ENCODE measurements at regions not wholly inside any gene's neighbourhood (a gene's known extent, or its start where the extent isn't known, plus 50 kb on each side); places are given as distances from the start of the nearest gene placed in this dataset.

- Histone ChIP-seq H3K9me3 (no peaks in the 10 kb centered on the region), H3K4me1 (ENCODE audit: insufficient read depth) (no peaks in the 10 kb centered on the region), H3K4me3 (no peak overlapping the region), H3K27ac (no peak overlapping the region), H3K27me3 (no peaks in the 10 kb centered on the region), H3K36me3 (no peaks in the 10 kb centered on the region)
- TF ChIP-seq CTCF (IDR thresholded peaks at IDR 0.05) (no peak), EP300 (IDR thresholded peaks at IDR 0.05) (no peak), POLR2A (IDR thresholded peaks at IDR 0.05) (no peak)
- WGBS, 3 donors = 68 to 77% (median 73%) methylated on average over 3 of the region's 3 CpGs
- no peak for DNase-seq
- intact Hi-C loops (cut with DNase I) = no loop called here
These were observed 218.4 kb upstream of the GOLIM4 start for GRCh38 chr3:168314166-168314565.

DNA sequence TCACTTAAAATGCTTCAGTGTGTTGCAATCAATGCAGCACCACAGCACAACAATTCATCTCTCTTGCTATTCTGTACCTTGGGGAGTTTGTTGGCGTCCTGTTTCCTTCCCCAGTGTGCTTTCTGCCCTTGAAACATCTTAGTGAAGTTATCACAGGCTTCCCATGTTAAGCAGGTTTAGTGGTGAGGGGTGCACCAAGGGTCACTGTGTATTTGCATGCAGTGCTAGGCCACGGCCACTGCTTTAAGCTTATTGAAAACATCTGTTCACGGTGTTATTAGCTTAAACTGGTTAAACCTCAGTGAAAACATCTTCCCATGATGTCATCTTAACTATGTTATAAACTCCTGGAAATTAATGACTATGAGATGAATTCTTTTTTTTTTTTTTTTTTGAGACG lies 217.3 kb upstream of the GOLIM4 start:
- Histone ChIP-seq H3K27me3 (no peaks in the 10 kb centered on the region), H3K36me3 (no peaks in the 10 kb centered on the region), H3K4me3 (no peak overlapping the region), H3K27ac (no peak overlapping the region), H3K9me3 (no peaks in the 10 kb centered on the region), H3K4me1 (ENCODE audit: insufficient read depth) (no peaks in the 10 kb centered on the region)
- TF ChIP-seq POLR2A (IDR thresholded peaks at IDR 0.05) = no peak
- no peak for TF ChIP-seq CTCF (IDR thresholded peaks at IDR 0.05)
- TF ChIP-seq EP300 (IDR thresholded peaks at IDR 0.05) = no peak
- no peak for DNase-seq
- intact Hi-C loops (cut with DNase I) = no loop called here
- WGBS, 3 donors = 36 to 45% (median 39%) methylated on average over 4 of the region's 4 CpGs

- TF ChIP-seq CTCF (IDR thresholded peaks at IDR 0.05) = no peak
- no peak for TF ChIP-seq EP300 (IDR thresholded peaks at IDR 0.05)
- no peak for TF ChIP-seq POLR2A (IDR thresholded peaks at IDR 0.05)
- intact Hi-C loops (cut with DNase I) = no loop called here
- DNase-seq = no peak
These were observed 212.2 kb upstream of the GOLIM4 start for GRCh38 chr3:168307893-168308292.

DNA sequence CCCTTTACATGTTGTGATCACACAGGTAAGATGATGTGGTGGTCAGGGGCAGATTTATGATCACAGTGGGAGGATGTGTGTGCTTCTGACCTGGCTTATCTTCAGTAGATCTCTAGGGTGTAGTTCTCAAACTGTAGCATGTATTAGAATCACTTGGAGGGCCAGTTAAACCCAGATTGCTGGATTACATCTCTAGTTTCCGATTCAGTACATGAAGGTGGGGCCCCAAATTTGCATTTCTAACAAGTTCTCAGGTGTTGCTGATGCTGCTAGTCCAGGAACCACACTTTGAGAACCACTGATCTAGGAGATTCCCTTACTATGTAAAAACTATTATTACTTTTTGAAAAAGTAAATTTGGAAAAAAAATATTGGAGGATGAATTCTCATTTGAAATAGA lies 199.3 kb upstream of the GOLIM4 start:
- WGBS, 3 donors = 65 to 76% (median 68%) methylated on average over 1 of the region's 1 CpG
- no peaks in the 10 kb centered on the region for H3K4me1 ChIP-seq (ENCODE audit: insufficient read depth)
- DNase-seq = no peak
- no peaks in the 10 kb centered on the region for H3K36me3 ChIP-seq
- H3K27me3 ChIP-seq = no peaks in the 10 kb centered on the region
- H3K27ac ChIP-seq = no peak overlapping the region
- no peak for TF ChIP-seq POLR2A (IDR thresholded peaks at IDR 0.05)
- TF ChIP-seq CTCF (IDR thresholded peaks at IDR 0.05) = no peak
- no peak for TF ChIP-seq EP300 (IDR thresholded peaks at IDR 0.05)
- intact Hi-C loops (cut with DNase I) = no loop called here
- no peaks in the 10 kb centered on the region for H3K9me3 ChIP-seq
- no peak overlapping the region for H3K4me3 ChIP-seq

More at GRCh38 chr3:168307893-168308292, 212.2 kb upstream of the GOLIM4 start:
- Histone ChIP-seq H3K27ac (no peak overlapping the region), H3K4me3 (no peak overlapping the region), H3K36me3 (no peaks in the 10 kb centered on the region), H3K27me3 (no peaks in the 10 kb centered on the region), H3K9me3 (no peaks in the 10 kb centered on the region), H3K4me1 (ENCODE audit: insufficient read depth) (no peaks in the 10 kb centered on the region)

- no peaks in the 10 kb centered on the region for H3K9me3 ChIP-seq
- no peaks in the 10 kb centered on the region for H3K27me3 ChIP-seq
- intact Hi-C loops (cut with DNase I) = no loop called here
- H3K4me1 ChIP-seq (ENCODE audit: insufficient read depth) = no peaks in the 10 kb centered on the region
- no peaks in the 10 kb centered on the region for H3K36me3 ChIP-seq
- H3K4me3 ChIP-seq = no peak overlapping the region
- no peak overlapping the region for H3K27ac ChIP-seq
- TF ChIP-seq POLR2A (IDR thresholded peaks at IDR 0.05) = no peak
- no peak for TF ChIP-seq CTCF (IDR thresholded peaks at IDR 0.05)
- TF ChIP-seq EP300 (IDR thresholded peaks at IDR 0.05) = no peak
- DNase-seq = no peak
These were observed 196.6 kb upstream of the GOLIM4 start for GRCh38 chr3:168292296-168292695.

Measured in ovary (tissue), 7 donors.